ENCODE measurements at regions not wholly inside any gene's neighbourhood (a gene's known extent, or its start where the extent isn't known, plus 50 kb on each side); places are given as distances from the start of the nearest gene placed in this dataset.
"Not testable (repeated sequence)": the region's sequence is repeated elsewhere in the genome, so short reads cannot be mapped to it uniquely, and the experiment has no call there.

- no peak for FAIRE-seq
These were observed 717.0 kb upstream of the TMPRSS15 start for GRCh38 chr21:19120591-19120990.

GRCh38 chr21:19122356-19122755 lies 718.8 kb upstream of the TMPRSS15 start:
- no peak for FAIRE-seq

- no peak for FAIRE-seq
These were observed 719.5 kb upstream of the TMPRSS15 start for GRCh38 chr21:19123053-19123452.

- no peak for FAIRE-seq
These were observed 719.9 kb upstream of the TMPRSS15 start for GRCh38 chr21:19123525-19123924.

- FAIRE-seq, result no peak
These were observed 721.1 kb upstream of the TMPRSS15 start for GRCh38 chr21:19124691-19125090.

- FAIRE-seq, result no peak
These were observed 726.9 kb upstream of the TMPRSS15 start for GRCh38 chr21:19130379-19131028.

GRCh38 chr21:19141511-19141910 lies 737.9 kb upstream of the TMPRSS15 start:
- no peak for FAIRE-seq

- no peak for FAIRE-seq
These were observed 742.2 kb upstream of the TMPRSS15 start for GRCh38 chr21:19145682-19146293.

GRCh38 chr21:19148056-19148455 lies 744.5 kb upstream of the TMPRSS15 start:
- no peak for FAIRE-seq

- FAIRE-seq, result no peak
These were observed 768.0 kb upstream of the TMPRSS15 start for GRCh38 chr21:19171585-19171984.

- FAIRE-seq, result no peak
These were observed 778.1 kb upstream of the TMPRSS15 start for GRCh38 chr21:19181604-19182140.

GRCh38 chr21:19197950-19198349 lies 794.4 kb upstream of the TMPRSS15 start:
- FAIRE-seq, result no peak

GRCh38 chr21:19198801-19199200 lies 795.2 kb upstream of the TMPRSS15 start:
- peak; percentile 92 for FAIRE-seq

GRCh38 chr21:19218163-19218562 lies 814.6 kb upstream of the TMPRSS15 start:
- FAIRE-seq, result no peak

- FAIRE-seq, result no peak
These were observed 820.5 kb upstream of the TMPRSS15 start for GRCh38 chr21:19224090-19224489.

- FAIRE-seq, result no peak
These were observed 824.6 kb upstream of the TMPRSS15 start for GRCh38 chr21:19228226-19228625.

- FAIRE-seq, result not testable (repeated sequence)
These were observed 830.3 kb upstream of the TMPRSS15 start for GRCh38 chr21:19233841-19234240.

GRCh38 chr21:19236209-19236608 lies 832.6 kb upstream of the TMPRSS15 start:
- no peak for FAIRE-seq

- FAIRE-seq, result no peak
These were observed 834.0 kb upstream of the TMPRSS15 start for GRCh38 chr21:19237608-19238007.

GRCh38 chr21:19239696-19240095 lies 836.1 kb upstream of the TMPRSS15 start:
- peak; percentile 63 for FAIRE-seq

- FAIRE-seq, result no peak
These were observed 841.1 kb upstream of the TMPRSS15 start for GRCh38 chr21:19244502-19245187.

- no peak for FAIRE-seq
These were observed 841.6 kb upstream of the TMPRSS15 start for GRCh38 chr21:19245188-19245580.

GRCh38 chr21:19246018-19246417 lies 842.4 kb upstream of the TMPRSS15 start:
- FAIRE-seq, result no peak
